H1 (cell line): ENCODE measurements at regions not wholly inside any gene's neighbourhood (a gene's known extent, or its start where the extent isn't known, plus 50 kb on each side); places are given as distances from the start of the nearest gene placed in this dataset.

ENCODE experiments used
- CTCF ChIA-PET: fragments of 300-600 bp; sonication (Branson Sonifier 250); formaldehyde crosslinking; loops from one replicate; lab custom pipeline; 2021; ENCODE audit not compliant: partially characterized antibody; lab: Charles Lee
- POLR2A ChIA-PET: fragments of 300-600 bp; sonication (Branson Sonifier 250); formaldehyde crosslinking; loops from one replicate; lab custom pipeline; 2021; ENCODE audit warnings: inconsistent platforms; ENCODE audit not compliant: partially characterized antibody; lab: Charles Lee
- DNase-seq, 2 experiments: peaks; one replicate each; pipeline versions ENCODE4 v3.0.0 to v3.0.0-alpha.2; 2010 to 2022; ENCODE audit warnings: low spot score in 2 of 2, low read depth in 1 of 2, mixed read lengths in 1 of 2
- FAIRE-seq: peaks from 2 replicates; lab custom pipeline; 2011; peaks lifted over from hg19 to GRCh38; lab: Jason Lieb, UNC
- H2AFZ ChIP-seq: 2 replicates; pipeline ENCODE4 v1.8.1; 2012; ENCODE audit warnings: low read length, inconsistent platforms
- H2AK5ac ChIP-seq: 2 replicates; pipeline ENCODE4 v1.6.1; 2013; ENCODE audit warnings: low read depth, low read length
- H2BK120ac ChIP-seq: replicated peaks from 2 replicates; pipeline ENCODE3; 2013; ENCODE audit warnings: low read depth, low read length, inconsistent platforms
- H2BK12ac ChIP-seq: 2 replicates; pipeline ENCODE4 v1.6.1; 2013; ENCODE audit warnings: low read depth, low read length
- H2BK15ac ChIP-seq: 2 replicates; pipeline ENCODE4 v1.6.1; 2013; ENCODE audit warnings: low read length
- H2BK20ac ChIP-seq: 2 replicates; pipeline ENCODE4 v1.6.1; 2013; ENCODE audit warnings: low read length
- H2BK5ac ChIP-seq: 2 replicates; pipeline ENCODE4 v1.6.1; 2013; ENCODE audit warnings: low read depth, low read length
- H3K14ac ChIP-seq: 2 replicates; pipeline ENCODE4 v1.6.1; 2013; ENCODE audit warnings: inconsistent platforms; ENCODE audit not compliant: insufficient read length
- H3K18ac ChIP-seq: 2 replicates; pipeline ENCODE4 v1.6.1; 2013; ENCODE audit warnings: low read length; ENCODE audit errors: extremely low read depth
- H3K23ac ChIP-seq: 2 replicates; pipeline ENCODE4 v1.6.1; 2013; ENCODE audit warnings: inconsistent platforms; ENCODE audit not compliant: insufficient read length
- H3K23me2 ChIP-seq: 2 replicates; pipeline ENCODE4 v1.6.1; 2013; ENCODE audit warnings: low read depth, low read length
- H3K27ac ChIP-seq: 2 replicates; pipeline ENCODE4 v1.6.1; 2011; ENCODE audit warnings: low read depth, low read length, inconsistent platforms
- H3K27me3 ChIP-seq, 4 experiments: replicated peaks in 1 of 4; 1 replicate in 1 of 4; 2 replicates in 3 of 4; pipeline versions ENCODE4 v1.6.1 to v1.8.1; 2011 to 2013; ENCODE audit warnings: low read length in 3 of 4, mild to moderate bottlenecking in 3 of 4, inconsistent platforms in 2 of 4, mixed read lengths in 2 of 4, moderate library complexity in 1 of 4; ENCODE audit not compliant: control insufficient read depth in 3 of 4, insufficient read depth in 3 of 4; ENCODE audit errors: extremely low read depth in 1 of 4
- H3K36me3 ChIP-seq, 4 experiments: 2 replicates each; pipeline versions ENCODE4 v1.6.1 to v1.8.1; 2011 to 2013; ENCODE audit warnings: mild to moderate bottlenecking in 4 of 4, low read length in 3 of 4, moderate library complexity in 2 of 4, control low read depth in 1 of 4, inconsistent platforms in 1 of 4; ENCODE audit not compliant: insufficient read depth in 4 of 4, control insufficient read depth in 2 of 4
- H3K4ac ChIP-seq: replicated peaks from 2 replicates; pipeline ENCODE3; 2013; ENCODE audit warnings: low read length, low read depth, mixed read lengths, inconsistent platforms; ENCODE audit not compliant: insufficient read length
- H3K4me1 ChIP-seq, 4 experiments: replicated peaks in 1 of 4; 1 replicate in 1 of 4; 2 replicates in 3 of 4; pipeline versions ENCODE4 v1.6.1 to v1.8.1; 2011 to 2013; ENCODE audit warnings: low read length in 3 of 4, inconsistent platforms in 2 of 4, mixed read lengths in 1 of 4; ENCODE audit not compliant: insufficient read depth in 4 of 4, control insufficient read depth in 3 of 4
- H3K4me2 ChIP-seq, 2 experiments: 2 replicates each; pipeline versions ENCODE4 v1.6.1 to v1.8.1; 2011 to 2013; ENCODE audit warnings: low read depth in 2 of 2, low read length in 2 of 2, control low read depth in 1 of 2, inconsistent platforms in 1 of 2, mild to moderate bottlenecking in 1 of 2; ENCODE audit not compliant: insufficient read depth in 1 of 2
- H3K4me3 ChIP-seq, 4 experiments: fragments of 200-600, 300-600 bp in 1 of 4; sonication (generic), shearing (Covaris generic), sonication (Bioruptor Twin) in 1 of 4; 2 replicates each; pipeline versions ENCODE4 v1.5.1 to v1.8.1; 2011 to 2016; ENCODE audit warnings: low read length in 4 of 4, low read depth in 3 of 4, control low read depth in 2 of 4, inconsistent platforms in 2 of 4, mild to moderate bottlenecking in 2 of 4, mixed read lengths in 1 of 4, moderate library complexity in 1 of 4; ENCODE audit not compliant: insufficient read depth in 2 of 4; ENCODE audit errors: extremely low read depth in 1 of 4
- H3K56ac ChIP-seq: replicated peaks from 2 replicates; pipeline ENCODE3; 2013; ENCODE audit warnings: low read depth, mild to moderate bottlenecking, mixed read lengths, low read length, inconsistent platforms; ENCODE audit not compliant: insufficient read length
- H3K79me1 ChIP-seq: 2 replicates; pipeline ENCODE4 v1.6.1; 2013; ENCODE audit warnings: low read depth, low read length, control low read depth
- H3K79me2 ChIP-seq, 2 experiments: 2 replicates each; pipeline versions ENCODE4 v1.6.1 to v1.8.1; 2012 to 2013; ENCODE audit warnings: low read length in 2 of 2, mild to moderate bottlenecking in 2 of 2, inconsistent platforms in 1 of 2; ENCODE audit not compliant: insufficient read depth in 2 of 2, control insufficient read depth in 1 of 2
- H3K9ac ChIP-seq, 4 experiments: replicated peaks in 1 of 4; 1 replicate in 1 of 4; 2 replicates in 3 of 4; pipeline versions ENCODE4 v1.6.1 to v1.8.1; 2011 to 2013; ENCODE audit warnings: low read depth in 3 of 4, low read length in 3 of 4, control low read depth in 2 of 4, mild to moderate bottlenecking in 2 of 4, moderate library complexity in 2 of 4, inconsistent platforms in 1 of 4; ENCODE audit errors: extremely low read depth in 1 of 4
- H3K9me3 ChIP-seq, 2 experiments: 2 replicates each; pipeline versions ENCODE4 v1.6.1 to v1.8.1; 2012 to 2013; ENCODE audit warnings: mild to moderate bottlenecking in 2 of 2, moderate library complexity in 2 of 2, control low read depth in 1 of 2, inconsistent platforms in 1 of 2, low read depth in 1 of 2, low read length in 1 of 2, mixed read lengths in 1 of 2; ENCODE audit not compliant: insufficient read depth in 2 of 2
- H4K20me1 ChIP-seq, 2 experiments: replicated peaks in 1 of 2; 2 replicates each; pipeline versions ENCODE3 to v1.8.1; 2011 to 2013; ENCODE audit warnings: inconsistent platforms in 2 of 2, low read length in 2 of 2, mild to moderate bottlenecking in 1 of 2; ENCODE audit not compliant: insufficient read depth in 2 of 2, control insufficient read depth in 1 of 2
- H4K5ac ChIP-seq: 2 replicates; pipeline ENCODE4 v1.6.1; 2013; ENCODE audit warnings: low read length, low read depth, mixed read lengths, inconsistent platforms; ENCODE audit not compliant: insufficient read length
- H4K8ac ChIP-seq: 2 replicates; pipeline ENCODE4 v1.8.0; 2013; ENCODE audit warnings: mild to moderate bottlenecking, moderate library complexity, low read length, inconsistent platforms; ENCODE audit not compliant: insufficient read depth; ENCODE audit errors: extremely low read depth
- H4K91ac ChIP-seq: replicated peaks from 2 replicates; pipeline ENCODE3; 2013; ENCODE audit warnings: low read length, mixed read lengths, inconsistent platforms; ENCODE audit not compliant: insufficient read length
- BRCA1 ChIP-seq: IDR thresholded peaks from 2 replicates; pipeline ENCODE4 v1.6.1; 2012; ENCODE audit warnings: low read depth, low read length, improper control_type of control experiment
- CTBP2 ChIP-seq: IDR thresholded peaks from 2 replicates; pipeline ENCODE4 v1.7.0; 2011; ENCODE audit warnings: borderline replicate concordance, mild to moderate bottlenecking, moderate library complexity, mixed read lengths, low read length; ENCODE audit not compliant: insufficient read depth, insufficient read length
- HDAC2 ChIP-seq, 2 experiments: fragments of 300-600 bp in 1 of 2; sonication (generic) in 1 of 2; IDR thresholded peaks; 2 replicates each; pipeline ENCODE4 v1.6.1; 2011 to 2012; ENCODE audit warnings: low read depth in 2 of 2, low read length in 2 of 2, mild to moderate bottlenecking in 2 of 2, moderate library complexity in 2 of 2, borderline replicate concordance in 1 of 2, inconsistent platforms in 1 of 2
- JUND ChIP-seq: IDR thresholded peaks from 2 replicates; pipeline ENCODE4 v1.6.1; 2011; ENCODE audit warnings: mild to moderate bottlenecking, improper control_type of control experiment, low read length
- KDM5A ChIP-seq: fragments of 200-600 bp; IDR thresholded peaks from 2 replicates; pipeline ENCODE4 v1.7.1; 2012; ENCODE audit warnings: mild to moderate bottlenecking, low read length, inconsistent platforms, mixed read lengths
- MAX ChIP-seq: IDR thresholded peaks from 2 replicates; pipeline ENCODE4 v1.6.1; 2012; ENCODE audit warnings: inconsistent platforms
- NRF1 ChIP-seq: IDR thresholded peaks from 2 replicates; pipeline ENCODE4 v1.6.1; 2011; ENCODE audit warnings: mild to moderate bottlenecking, low read depth, low read length, improper control_type of control experiment
- RBBP5 ChIP-seq: IDR thresholded peaks from 2 replicates; pipeline ENCODE4 v1.7.1; 2012; ENCODE audit warnings: low read depth, mild to moderate bottlenecking, inconsistent platforms, low read length, moderate library complexity, borderline replicate concordance
- SP1 ChIP-seq: IDR thresholded peaks from 2 replicates; pipeline ENCODE4 v1.6.1; 2011; ENCODE audit warnings: low read depth, low read length
- TAF1 ChIP-seq: IDR thresholded peaks from 2 replicates; pipeline ENCODE4 v1.6.1; 2011; ENCODE audit warnings: mild to moderate bottlenecking, low read depth, low read length
- YY1 ChIP-seq: IDR thresholded peaks from 2 replicates; pipeline ENCODE4 v1.6.1; 2011; ENCODE audit warnings: low read depth, mild to moderate bottlenecking, low read length
- ZNF274 ChIP-seq: IDR thresholded peaks from 2 replicates; pipeline ENCODE4 v1.7.0; 2012; ENCODE audit warnings: low read length, borderline replicate concordance; ENCODE audit errors: extremely low read depth
- WGBS, 2 experiments: shearing (Covaris generic) in 1 of 2; methylation state at CpG; one replicate each; pipeline versions ENCODE4 v1.1.6 to v1.1.7; 2013 to 2015; ENCODE audit warnings: low lambda C conversion rate in 2 of 2, mixed read lengths in 2 of 2, inconsistent platforms in 1 of 2, low coverage in 1 of 2, missing lambda C conversion rate in 1 of 2; ENCODE audit not compliant: insufficient replicate concordance in 2 of 2, insufficient coverage in 1 of 2, insufficient read length in 1 of 2; ENCODE audit errors: extremely low coverage in 1 of 2, missing lambda C conversion rate in 1 of 2; 5-methylcytosine and 5-hydroxymethylcytosine counted together

- Histone ChIP-seq H3K4me2 (no peak overlapping the region), H2BK120ac (no peak overlapping the region)
- POLR2A ChIA-PET = interaction anchor here (1.2 to 1.5 kb wide), 2 partner anchors 11 to 14 kb away, joined by 3 read pairs; no protein-coding TSS in a partner anchor
Measured at GRCh38 chr1:234932511-234933430, 195.9 kb downstream of the TOMM20 start.

More at GRCh38 chr1:234932511-234933430, 195.9 kb downstream of the TOMM20 start:
- no peaks in the 10 kb centered on the region for H3K9me3 ChIP-seq
- no peaks in the 10 kb centered on the region for H4K20me1 ChIP-seq
- H3K23ac ChIP-seq = no peak overlapping the region
- no peak overlapping the region for H3K27ac ChIP-seq
- H3K18ac ChIP-seq = no peak overlapping the region
- H3K79me2 ChIP-seq = no peaks in the 10 kb centered on the region
- no peaks in the 10 kb centered on the region for H3K79me1 ChIP-seq
- H2AFZ ChIP-seq = no peak overlapping the region
- FAIRE-seq (no peak), DNase-seq (no peak)
- no peak overlapping the region; the same call in 1 of the 2 replicates for H4K8ac ChIP-seq
- no peak overlapping the region for H3K4ac ChIP-seq
- no peak overlapping the region for H2AK5ac ChIP-seq
- H2BK20ac ChIP-seq = no peak overlapping the region
- no peak overlapping the region; the same call in 1 of the 2 replicates for H2BK15ac ChIP-seq
- H4K91ac ChIP-seq = no peak overlapping the region
- no peak overlapping the region for H3K56ac ChIP-seq
- no peak overlapping the region for H3K14ac ChIP-seq
- H3K4me1 ChIP-seq = peaks cover 0 to 4% (median 0%) of the 10 kb centered on the region in 4 experiments; a peak in 3 of 7 replicates
- 0 out of 2 replicates have a peak overlapping the region, but pooled peaks have one; percentile 21 for H2BK12ac ChIP-seq
- CTCF ChIA-PET = interaction anchor here (0.6 kb wide), 1 partner anchor 55 kb away, joined by 3 read pairs; no protein-coding TSS in a partner anchor
- no peaks in the 10 kb centered on the region for H3K36me3 ChIP-seq
- H2BK5ac ChIP-seq = no peak overlapping the region
- WGBS, 2 experiments = 89% methylated on average over 15 of the region's 15 CpGs; no CpG with 5 or more reads in 1 of the 2 experiments
- no peak overlapping the region for H3K9ac ChIP-seq
- TF ChIP-seq ZNF274 (no peak), KDM5A (no peak), CTBP2 (no peak), NRF1 (no peak), MAX (no peak), YY1 (no peak), BRCA1 (no peak), JUND (no peak), TAF1 (no peak), RBBP5 (no peak), HDAC2 (IDR thresholded peaks at IDR 0.05; ENCODE audit: borderline replicate concordance in 1 of 2, low read depth in 2 of 2, low read length in 2 of 2) (no peak), SP1 (no peak)
- no peak overlapping the region for H4K5ac ChIP-seq
- H3K4me3 ChIP-seq = no peak overlapping the region
- 0 out of 7 replicates have a peak, but pooled peaks cover 0 to under 1% (median 0%) of the 10 kb centered on the region in 4 experiments for H3K27me3 ChIP-seq
- no peaks in the 10 kb centered on the region for H3K23me2 ChIP-seq
